B cell (primary cell): ENCODE measurements at regions not wholly inside any gene's neighbourhood (a gene's known extent, or its start where the extent isn't known, plus 50 kb on each side); places are given as distances from the start of the nearest gene placed in this dataset.

Source experiments
- ATAC-seq: fragments of 200-7000 bp; cut with Tn5 transposase; one replicate; pipeline ENCODE4 v1.10.0; 2021; ENCODE audit warnings: low read depth, mild to moderate bottlenecking, moderate number of reproducible peaks, moderate library complexity
- CTCF ChIA-PET: fragments of 350-600 bp; sonication (Branson Sonifier 250); formaldehyde crosslinking; loops from one replicate; lab custom pipeline; 2021; ENCODE audit warnings: antibody characterized with exemption, inconsistent platforms; lab: Charles Lee
- POLR2A ChIA-PET: fragments of 350-600 bp; sonication (Branson Sonifier 250); formaldehyde crosslinking; loops from one replicate; lab custom pipeline; 2021; ENCODE audit warnings: antibody characterized with exemption; lab: Charles Lee
- DNase-seq: peaks from one replicate; pipeline ENCODE4 v3.0.0; 2013
- H2AFZ ChIP-seq: 2 replicates; pipeline ENCODE4 v1.6.1; 2012; ENCODE audit warnings: mild to moderate bottlenecking, low read depth, low read length; ENCODE audit not compliant: insufficient read depth, poor library complexity, severe bottlenecking
- H3K27ac ChIP-seq, 2 donors: 1 replicate in 1 of 2; 2 replicates in 1 of 2; pipeline ENCODE4 v1.5.1; 2012 to 2013; ENCODE audit warnings: low read length in 2 of 2, mild to moderate bottlenecking in 2 of 2, moderate library complexity in 1 of 2
- H3K27me3 ChIP-seq, 4 experiments: fragments of 200-600 bp in 1 of 4; sonication (generic) in 1 of 4; replicated peaks in 1 of 4; 1 replicate in 2 of 4; 2 replicates in 2 of 4; pipeline versions ENCODE4 v1.6.1 to v1.7.0; 2013 to 2016; ENCODE audit warnings: low read length in 3 of 4, mild to moderate bottlenecking in 2 of 4, mixed read lengths in 1 of 4, moderate library complexity in 1 of 4; ENCODE audit not compliant: insufficient read depth in 4 of 4, control insufficient read depth in 3 of 4; ENCODE audit errors: control extremely low read depth in 1 of 4
- H3K36me3 ChIP-seq, 2 experiments: replicated peaks in 1 of 2; 1 replicate in 1 of 2; 2 replicates in 1 of 2; pipeline versions ENCODE4 v1.6.1 to v1.7.1; 2013; ENCODE audit warnings: low read length in 1 of 2; ENCODE audit not compliant: insufficient read depth in 2 of 2, control insufficient read depth in 1 of 2; ENCODE audit errors: control extremely low read depth in 1 of 2, extremely low read depth in 1 of 2
- H3K4me1 ChIP-seq, 2 donors: fragments of 200-600 bp in 1 of 2; sonication (generic) in 1 of 2; 1 replicate in 1 of 2; 2 replicates in 1 of 2; pipeline versions ENCODE4 v1.5.1 to v1.6.1; 2013 to 2017; ENCODE audit warnings: low read length in 2 of 2; ENCODE audit not compliant: control insufficient read depth in 2 of 2, insufficient read depth in 2 of 2
- H3K4me2 ChIP-seq: replicated peaks from 2 replicates; pipeline ENCODE3; 2012; ENCODE audit warnings: mild to moderate bottlenecking, low read depth, low read length; ENCODE audit not compliant: poor library complexity, severe bottlenecking
- H3K4me3 ChIP-seq, 5 experiments: fragments of 200-600 bp in 1 of 5; sonication (generic) in 1 of 5; 1 replicate in 3 of 5; 2 replicates in 2 of 5; pipeline versions ENCODE4 v1.5.1 to v1.7.0; 2011 to 2016; ENCODE audit warnings: low read length in 4 of 5, mild to moderate bottlenecking in 4 of 5, low read depth in 2 of 5, control low read depth in 1 of 5, moderate library complexity in 1 of 5; ENCODE audit not compliant: insufficient read depth in 1 of 5; ENCODE audit errors: control extremely low read depth in 1 of 5, extremely low read depth in 1 of 5
- H3K79me2 ChIP-seq: fragments of 200-600 bp; sonication (generic); one replicate; pipeline ENCODE4 v1.6.0; 2016; ENCODE audit warnings: low read length; ENCODE audit not compliant: control insufficient read depth, insufficient read depth
- H3K9ac ChIP-seq: fragments of 200-600 bp; sonication (generic); 2 replicates; pipeline ENCODE4 v1.6.1; 2017; ENCODE audit warnings: mild to moderate bottlenecking, low read length, moderate library complexity
- H3K9me3 ChIP-seq, 3 donors: one replicate each; pipeline versions ENCODE4 v1.6.1 to v1.7.1; 2013; ENCODE audit warnings: low read length in 2 of 3; ENCODE audit not compliant: control insufficient read depth in 2 of 3, insufficient read depth in 1 of 3; ENCODE audit errors: control extremely low read depth in 1 of 3
- H4K20me1 ChIP-seq: 2 replicates; pipeline ENCODE4 v1.6.0; 2012; ENCODE audit warnings: mild to moderate bottlenecking, low read length; ENCODE audit not compliant: insufficient read depth, control insufficient read depth, poor library complexity, severe bottlenecking
- H3K27ac Mint-ChIP-seq: one replicate; pipeline ENCODE4 v1.8.0; 2021; ENCODE audit warnings: mixed read lengths
- H3K27me3 Mint-ChIP-seq: one replicate; pipeline ENCODE4 v1.8.0; 2021; ENCODE audit warnings: mixed read lengths
- H3K4me1 Mint-ChIP-seq: one replicate; pipeline ENCODE4 v1.8.0; 2021; ENCODE audit warnings: mixed read lengths
- H3K4me3 Mint-ChIP-seq: one replicate; pipeline ENCODE4 v1.8.0; 2021; ENCODE audit warnings: mixed read lengths
- H3K9me3 Mint-ChIP-seq: one replicate; pipeline ENCODE4 v1.8.0; 2022; ENCODE audit warnings: mixed read lengths; ENCODE audit not compliant: insufficient read depth
- CTCF ChIP-seq: fragments of 200-600 bp; IDR thresholded peaks from one replicate; pipeline ENCODE4 v1.8.0; 2022; ENCODE audit warnings: antibody characterized with exemption, mild to moderate bottlenecking
- EZH2 ChIP-seq: IDR thresholded peaks from 2 replicates; pipeline ENCODE4 v1.6.1; 2012; ENCODE audit warnings: borderline replicate concordance, low read depth, mild to moderate bottlenecking, moderate library complexity, low read length; ENCODE audit not compliant: insufficient read depth, poor library complexity, severe bottlenecking
- WGBS: methylation state at CpG from one replicate; pipeline ENCODE4 v1.1.5; 2013; ENCODE audit warnings: missing lambda C conversion rate; ENCODE audit not compliant: insufficient coverage; 5-methylcytosine and 5-hydroxymethylcytosine counted together
- intact Hi-C: fragments of 100-400 bp; cut with micrococcal nuclease; formaldehyde crosslinking; loops from one replicate; pipeline ENCODE4 v1.10.0; 2022

- POLR2A ChIA-PET = no interaction called here
- H3K9me3 Mint-ChIP-seq = no peaks in the 10 kb centered on the region
- H3K4me2 ChIP-seq = no peak overlapping the region
- H3K4me3 Mint-ChIP-seq = no peak overlapping the region
- no peaks in the 10 kb centered on the region for H3K4me1 Mint-ChIP-seq
- H3K27me3 Mint-ChIP-seq = peaks cover 31% of the 10 kb centered on the region
- no peak overlapping the region for H3K27ac ChIP-seq
- peaks cover 0 to 3% (median 1%) of the 10 kb centered on the region in 3 donors for H3K9me3 ChIP-seq
- DNase-seq (no peak), ATAC-seq (no peak)
- no peak for TF ChIP-seq CTCF
- TF ChIP-seq EZH2 = no peak
- no peak overlapping the region for H2AFZ ChIP-seq
- no peak overlapping the region for H3K4me3 ChIP-seq
- no peaks in the 10 kb centered on the region for H3K4me1 ChIP-seq
- no peak overlapping the region for H3K27ac Mint-ChIP-seq
- H3K36me3 ChIP-seq = no peaks in the 10 kb centered on the region
- peaks cover 0 to 9% (median 0%) of the 10 kb centered on the region in 4 experiments for H3K27me3 ChIP-seq
- intact Hi-C loops = no loop called here
- H3K9ac ChIP-seq = no peak overlapping the region
- CTCF ChIA-PET = no interaction called here
- no peaks in the 10 kb centered on the region for H4K20me1 ChIP-seq
- no peaks in the 10 kb centered on the region for H3K79me2 ChIP-seq
Observed at GRCh38 chr12:67855103-67855502, 134.1 kb upstream of the IFNG-AS1 start.

DNA sequence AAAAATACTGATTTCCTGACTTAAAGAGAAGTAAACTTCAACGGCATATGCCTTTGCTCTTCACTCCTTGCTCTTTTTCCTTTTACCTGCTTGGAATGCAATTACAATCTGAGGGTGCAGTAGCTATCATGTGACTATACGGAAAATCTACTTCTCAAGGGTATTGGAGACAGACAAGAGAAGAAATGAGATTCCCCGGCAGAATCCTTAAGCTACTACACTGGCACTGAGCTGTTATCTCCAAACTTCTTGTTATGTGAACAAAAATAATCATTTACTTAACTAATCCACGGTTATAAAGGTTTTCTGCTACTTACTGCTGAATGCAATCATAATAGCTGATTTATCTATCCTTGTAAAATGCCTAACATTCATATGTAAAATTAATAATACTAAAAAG is 118.0 kb upstream of the IFNG-AS1 start:
- Mint-ChIP-seq H3K4me3 (no peak overlapping the region), H3K27ac (no peak overlapping the region), H3K27me3 (peaks cover 2% of the 10 kb centered on the region), H3K4me1 (peaks cover 25% of the 10 kb centered on the region), H3K9me3 (peaks cover 2% of the 10 kb centered on the region)
- Histone ChIP-seq H3K36me3 (no peaks in the 10 kb centered on the region), H2AFZ (no peak overlapping the region), H3K4me2 (no peak overlapping the region), H3K4me3 (no peak overlapping the region), H4K20me1 (no peaks in the 10 kb centered on the region), H3K27ac (no peak overlapping the region), H3K4me1 (peaks cover 11 to 19% of the 10 kb centered on the region in 2 donors), H3K9ac (no peak overlapping the region), H3K79me2 (no peaks in the 10 kb centered on the region), H3K27me3 (no peaks in the 10 kb centered on the region), H3K9me3 (peaks cover 0 to 5% (median 0%) of the 10 kb centered on the region in 3 donors)
- CTCF ChIA-PET = no interaction called here
- POLR2A ChIA-PET = no interaction called here
- 90% methylated on average over 2 of the region's 4 CpGs for WGBS
- TF ChIP-seq EZH2 (no peak), CTCF (no peak)
- DNase-seq (no peak), ATAC-seq (no peak)
- intact Hi-C loops = no loop called here
